ENCODE measurements at regions not wholly inside any gene's neighbourhood (a gene's known extent, or its start where the extent isn't known, plus 50 kb on each side); places are given as distances from the start of the nearest gene placed in this dataset.

DNA sequence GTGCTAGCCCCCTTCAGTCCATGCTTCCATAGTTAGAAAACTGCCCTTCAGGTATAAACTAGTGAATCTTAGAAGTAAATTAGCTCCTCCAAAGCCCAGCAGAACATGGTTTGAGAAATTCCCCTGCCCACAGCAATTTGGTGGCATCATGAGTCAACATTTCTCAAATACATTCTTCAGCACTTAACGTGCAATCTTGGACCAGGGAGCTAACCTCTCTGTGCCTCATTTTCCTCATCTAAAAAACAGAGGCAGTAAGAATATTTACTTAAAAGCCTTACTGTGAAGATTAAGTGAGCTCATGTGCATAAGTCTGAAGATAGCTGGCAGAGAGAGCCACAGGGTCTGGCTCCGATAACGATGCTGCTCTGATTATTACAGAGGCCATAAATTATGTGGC, 800.7 kb upstream of the AMELY start:
- intact Hi-C loops (cut with DNase I; ENCODE audit: low total_unique reads), result no loop called here
- Histone ChIP-seq H3K36me3 (no peaks in the 10 kb centered on the region), H3K9me3 (no peaks in the 10 kb centered on the region), H3K4me1 (no peaks in the 10 kb centered on the region), H3K27ac (no peak overlapping the region), H3K27me3 (no peaks in the 10 kb centered on the region), H3K4me3 (no peak overlapping the region)
- DNase-seq (no peak), ATAC-seq (no peak)
- in situ Hi-C loops (cut with MboI; ENCODE audit: low sequenced_read_pairs in 4 of 4), result no loop called here
- TF ChIP-seq, protein P1, sequence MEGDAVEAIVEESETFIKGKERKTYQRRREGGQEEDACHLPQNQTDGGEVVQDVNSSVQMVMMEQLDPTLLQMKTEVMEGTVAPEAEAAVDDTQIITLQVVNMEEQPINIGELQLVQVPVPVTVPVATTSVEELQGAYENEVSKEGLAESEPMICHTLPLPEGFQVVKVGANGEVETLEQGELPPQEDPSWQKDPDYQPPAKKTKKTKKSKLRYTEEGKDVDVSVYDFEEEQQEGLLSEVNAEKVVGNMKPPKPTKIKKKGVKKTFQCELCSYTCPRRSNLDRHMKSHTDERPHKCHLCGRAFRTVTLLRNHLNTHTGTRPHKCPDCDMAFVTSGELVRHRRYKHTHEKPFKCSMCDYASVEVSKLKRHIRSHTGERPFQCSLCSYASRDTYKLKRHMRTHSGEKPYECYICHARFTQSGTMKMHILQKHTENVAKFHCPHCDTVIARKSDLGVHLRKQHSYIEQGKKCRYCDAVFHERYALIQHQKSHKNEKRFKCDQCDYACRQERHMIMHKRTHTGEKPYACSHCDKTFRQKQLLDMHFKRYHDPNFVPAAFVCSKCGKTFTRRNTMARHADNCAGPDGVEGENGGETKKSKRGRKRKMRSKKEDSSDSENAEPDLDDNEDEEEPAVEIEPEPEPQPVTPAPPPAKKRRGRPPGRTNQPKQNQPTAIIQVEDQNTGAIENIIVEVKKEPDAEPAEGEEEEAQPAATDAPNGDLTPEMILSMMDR (IDR thresholded peaks at IDR 0.05 in 4 of 5, conservative IDR thresholded peaks at IDR 0.05 in 1 of 5), result no peak
- no peak for TF ChIP-seq POLR2A (IDR thresholded peaks at IDR 0.05)

DNA sequence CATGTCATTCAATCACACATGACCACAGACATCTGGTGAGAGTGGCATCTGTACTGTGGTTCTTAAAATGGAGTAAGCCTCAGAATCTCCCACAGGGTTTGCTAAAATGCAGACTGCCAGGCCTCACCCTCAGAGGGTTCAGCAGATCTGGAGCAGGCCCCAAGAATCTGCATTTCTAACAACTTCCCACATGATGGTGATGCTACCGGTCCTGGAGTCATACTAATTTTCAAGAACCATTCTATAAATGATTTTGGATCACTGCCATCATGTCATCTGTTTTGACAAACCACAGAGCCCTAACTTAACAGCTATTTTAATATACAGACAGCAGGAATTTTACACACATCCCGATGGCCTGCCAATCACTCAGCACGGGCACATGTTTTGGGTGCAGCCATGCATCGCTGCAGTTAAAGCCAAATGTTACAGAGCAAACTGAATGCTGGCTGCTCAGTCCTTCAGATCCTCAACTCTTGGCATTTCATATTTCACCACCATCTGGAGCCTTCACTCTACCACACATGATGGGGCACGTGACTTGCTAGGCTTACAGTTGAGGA, 792.1 kb upstream of the AMELY start:
- Histone ChIP-seq H3K36me3 (no peaks in the 10 kb centered on the region), H3K9me3 (no peaks in the 10 kb centered on the region), H3K27me3 (no peaks in the 10 kb centered on the region), H3K27ac (no peak overlapping the region), H3K4me1 (no peaks in the 10 kb centered on the region), H3K4me3 (no peak overlapping the region)
- TF ChIP-seq, protein P1 (IDR thresholded peaks at IDR 0.05 in 4 of 5, conservative IDR thresholded peaks at IDR 0.05 in 1 of 5), result no peak
- no peak for TF ChIP-seq POLR2A (IDR thresholded peaks at IDR 0.05)
- ATAC-seq (no peak), DNase-seq (no peak)
- in situ Hi-C loops (cut with MboI; ENCODE audit: low sequenced_read_pairs in 4 of 4) (no loop called here), intact Hi-C loops (cut with DNase I; ENCODE audit: low total_unique reads) (no loop called here)

DNA sequence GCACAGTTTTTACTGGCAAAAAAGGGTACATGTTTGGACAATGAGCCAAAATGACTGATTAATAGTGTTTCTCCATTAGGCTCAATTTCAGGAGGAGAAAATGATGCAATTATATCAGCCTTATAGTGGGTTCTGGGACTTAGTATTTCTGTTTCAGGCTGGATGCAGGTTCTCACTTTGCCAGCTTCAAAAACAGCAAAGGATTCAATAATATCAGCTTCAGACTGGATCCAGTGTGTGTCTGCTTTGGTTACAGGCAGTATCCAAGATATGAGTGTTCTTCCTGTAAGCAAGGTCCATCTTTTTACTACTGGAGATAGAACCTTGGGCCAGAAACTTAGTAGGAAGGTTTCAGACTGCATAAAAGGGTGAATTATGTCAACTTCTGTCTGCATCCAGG, 790.9 kb upstream of the AMELY start:
- Histone ChIP-seq H3K4me1 (no peaks in the 10 kb centered on the region), H3K27ac (no peak overlapping the region), H3K27me3 (no peaks in the 10 kb centered on the region), H3K9me3 (no peaks in the 10 kb centered on the region), H3K4me3 (no peak overlapping the region), H3K36me3 (no peaks in the 10 kb centered on the region)
- DNase-seq (no peak), ATAC-seq (no peak)
- no peak for TF ChIP-seq POLR2A (IDR thresholded peaks at IDR 0.05)
- TF ChIP-seq, protein P1 (IDR thresholded peaks at IDR 0.05 in 4 of 5, conservative IDR thresholded peaks at IDR 0.05 in 1 of 5), result no peak
- in situ Hi-C loops (cut with MboI; ENCODE audit: low sequenced_read_pairs in 4 of 4) (no loop called here), intact Hi-C loops (cut with DNase I; ENCODE audit: low total_unique reads) (no loop called here)

DNA sequence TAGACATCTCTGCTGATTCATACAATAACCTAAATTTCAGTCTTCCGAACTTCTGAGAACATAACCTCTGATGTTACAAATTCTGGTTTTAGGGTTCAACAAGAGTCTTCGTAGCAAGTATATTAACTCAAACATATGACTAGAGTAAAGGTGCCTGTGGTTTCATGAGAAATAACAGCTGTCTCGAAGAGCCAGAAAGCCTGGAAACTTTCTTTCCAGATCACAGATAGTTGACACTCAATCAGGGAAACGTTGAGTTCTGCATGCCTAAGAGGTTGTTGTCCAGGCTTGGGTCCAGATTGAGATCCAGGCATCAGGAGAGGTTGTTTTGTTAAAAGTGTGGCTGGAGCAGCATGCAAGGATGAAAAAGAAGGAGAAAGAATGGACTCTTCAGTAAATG, 790.1 kb upstream of the AMELY start:
- in situ Hi-C loops (cut with MboI; ENCODE audit: low sequenced_read_pairs in 4 of 4), result no loop called here
- Histone ChIP-seq H3K4me1 (no peaks in the 10 kb centered on the region), H3K27ac (no peak overlapping the region), H3K9me3 (no peaks in the 10 kb centered on the region), H3K27me3 (no peaks in the 10 kb centered on the region), H3K36me3 (no peaks in the 10 kb centered on the region), H3K4me3 (no peak overlapping the region)
- ATAC-seq, result no peak
- no peak for TF ChIP-seq POLR2A (IDR thresholded peaks at IDR 0.05)
- TF ChIP-seq, protein P1 (IDR thresholded peaks at IDR 0.05 in 4 of 5, conservative IDR thresholded peaks at IDR 0.05 in 1 of 5), result no peak
- intact Hi-C loops (cut with DNase I; ENCODE audit: low total_unique reads), result no loop called here
- no peak for DNase-seq

DNA sequence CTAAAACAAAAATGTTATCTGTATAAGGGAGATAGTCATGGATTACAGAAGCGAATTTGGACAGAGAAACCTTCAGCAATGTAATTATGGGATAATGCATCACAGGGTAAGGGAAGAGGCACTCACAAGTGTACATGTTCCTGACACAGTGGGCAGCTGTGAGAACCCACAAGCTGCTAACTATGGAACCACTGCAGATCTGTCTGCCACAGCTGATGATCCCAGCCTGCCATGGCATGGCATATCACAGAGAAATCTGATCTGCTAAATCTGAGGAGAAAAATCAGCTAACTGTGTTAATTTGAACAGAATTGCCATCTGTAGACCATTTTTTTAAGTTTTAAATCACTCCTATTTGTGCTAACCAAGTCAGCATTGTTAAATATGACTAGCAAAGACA, 786.0 kb upstream of the AMELY start:
- DNase-seq, result no peak
- H3K4me3 ChIP-seq, result no peak overlapping the region
- no peak overlapping the region for H3K27ac ChIP-seq
- no peaks in the 10 kb centered on the region for H3K4me1 ChIP-seq
- no peaks in the 10 kb centered on the region for H3K36me3 ChIP-seq
- intact Hi-C loops (cut with DNase I; ENCODE audit: low total_unique reads) (no loop called here), in situ Hi-C loops (cut with MboI; ENCODE audit: low sequenced_read_pairs in 4 of 4) (no loop called here)
- no peaks in the 10 kb centered on the region for H3K9me3 ChIP-seq
- ATAC-seq, result no peak
- TF ChIP-seq POLR2A (IDR thresholded peaks at IDR 0.05), result no peak
- TF ChIP-seq, protein P1 (IDR thresholded peaks at IDR 0.05 in 4 of 5, conservative IDR thresholded peaks at IDR 0.05 in 1 of 5), result no peak
- H3K27me3 ChIP-seq, result no peaks in the 10 kb centered on the region

Measured in gastrocnemius medialis (tissue), 4 donors.